ENCODE measurements at regions not wholly inside any gene's neighbourhood (a gene's known extent, or its start where the extent isn't known, plus 50 kb on each side); places are given as distances from the start of the nearest gene placed in this dataset.
"Not testable (repeated sequence)": the region's sequence is repeated elsewhere in the genome, so short reads cannot be mapped to it uniquely, and the experiment has no call there.

- DNase-seq, result no peak
Observed at GRCh38 chrX:45628041-45628440, 427.4 kb upstream of the DIPK2B start.

- DNase-seq, result no peak
Observed at GRCh38 chrX:45623266-45623665, 422.6 kb upstream of the DIPK2B start.

- DNase-seq, result no peak
Observed at GRCh38 chrX:45622538-45622937, 421.9 kb upstream of the DIPK2B start.

- DNase-seq, result no peak
Observed at GRCh38 chrX:45622042-45622423, 421.4 kb upstream of the DIPK2B start.

GRCh38 chrX:45621376-45622041 is 420.8 kb upstream of the DIPK2B start:
- DNase-seq, result no peak

- DNase-seq, result no peak
Observed at GRCh38 chrX:45619290-45619689, 418.6 kb upstream of the DIPK2B start.

- not testable (repeated sequence) for DNase-seq
Observed at GRCh38 chrX:45615591-45615990, 414.9 kb upstream of the DIPK2B start.

- DNase-seq, result no peak
Observed at GRCh38 chrX:45614853-45615252, 414.2 kb upstream of the DIPK2B start.

GRCh38 chrX:45602151-45602550 is 401.5 kb upstream of the DIPK2B start:
- DNase-seq, result no peak

GRCh38 chrX:45601052-45601451 is 400.4 kb upstream of the DIPK2B start:
- no peak for DNase-seq

- DNase-seq, result no peak
Observed at GRCh38 chrX:45598861-45599260, 398.2 kb upstream of the DIPK2B start.

- no peak for DNase-seq
Observed at GRCh38 chrX:45596188-45596808, 395.6 kb upstream of the DIPK2B start.

- no peak for DNase-seq
Observed at GRCh38 chrX:45592101-45592500, 391.4 kb upstream of the DIPK2B start.

- DNase-seq, result no peak
Observed at GRCh38 chrX:45591650-45592049, 391.0 kb upstream of the DIPK2B start.

GRCh38 chrX:45584717-45585116 is 384.0 kb upstream of the DIPK2B start:
- no peak for DNase-seq

- no peak for DNase-seq
Observed at GRCh38 chrX:45577361-45577760, 376.7 kb upstream of the DIPK2B start.

- DNase-seq, result no peak
Observed at GRCh38 chrX:45571453-45571852, 370.8 kb upstream of the DIPK2B start.

- DNase-seq, result no peak
Observed at GRCh38 chrX:45566456-45566855, 365.8 kb upstream of the DIPK2B start.

GRCh38 chrX:45557387-45557786 is 356.7 kb upstream of the DIPK2B start:
- no peak for DNase-seq

GRCh38 chrX:45554736-45555135 is 354.1 kb upstream of the DIPK2B start:
- no peak for DNase-seq

GRCh38 chrX:45553417-45553816 is 352.7 kb upstream of the DIPK2B start:
- DNase-seq, result no peak

- not testable (repeated sequence) for DNase-seq
Observed at GRCh38 chrX:45546697-45547096, 346.0 kb upstream of the DIPK2B start.

GRCh38 chrX:45540181-45540580 is 339.5 kb upstream of the DIPK2B start:
- no peak for DNase-seq

GRCh38 chrX:45537936-45538335 is 337.3 kb upstream of the DIPK2B start:
- no peak for DNase-seq

GRCh38 chrX:45527834-45528233 is 327.2 kb upstream of the DIPK2B start:
- no peak for DNase-seq
